Stomach (tissue), 8 donors: ENCODE measurements at regions not wholly inside any gene's neighbourhood (a gene's known extent, or its start where the extent isn't known, plus 50 kb on each side); places are given as distances from the start of the nearest gene placed in this dataset.

ENCODE experiments used
- DNase-seq, 2 donors: peaks; one replicate each; pipeline versions ENCODE4 v3.0.0 to v3.0.0-alpha.2; 2013 to 2019
- H3K27ac ChIP-seq, 5 donors: fragments of 200-600 bp in 4 of 5; sonication (generic) in 4 of 5; one replicate each; pipeline ENCODE4 v1.5.1; 2013 to 2019; ENCODE audit warnings: mild to moderate bottlenecking in 1 of 5, moderate library complexity in 1 of 5
- H3K27me3 ChIP-seq, 3 donors: fragments of 200-600 bp; sonication (generic); one replicate each; pipeline ENCODE4 v1.5.1; 2017 to 2019; ENCODE audit warnings: mixed run types in 1 of 3
- H3K36me3 ChIP-seq, 4 donors: fragments of 200-600 bp; sonication (generic); 1 replicate in 3 of 4; 2 replicates in 1 of 4; pipeline ENCODE4 v1.5.1; 2016 to 2019
- H3K4me1 ChIP-seq, 4 donors: fragments of 200-600 bp; sonication (generic); one replicate each; pipeline ENCODE4 v1.5.1; 2016 to 2019
- H3K4me3 ChIP-seq, 4 donors: fragments of 200-600 bp; sonication (generic) in 3 of 4; one replicate each; pipeline ENCODE4 v1.5.1; 2016 to 2019; ENCODE audit warnings: mild to moderate bottlenecking in 1 of 4
- H3K9me3 ChIP-seq, 4 donors: fragments of 200-600 bp; sonication (generic); one replicate each; pipeline ENCODE4 v1.5.1; 2016 to 2019
- CTCF ChIP-seq, 7 experiments: fragments of 450-650 bp in 4 of 7; fragments of 200-600 bp in 3 of 7; sonication (generic) in 3 of 7; IDR thresholded peaks; one replicate each; pipeline ENCODE4 v1.5.1; 2016 to 2019; ENCODE audit warnings: antibody characterized with exemption in 7 of 7, control low read depth in 2 of 7, mild to moderate bottlenecking in 1 of 7
- EP300 ChIP-seq: sonication (generic); formaldehyde crosslinking; IDR thresholded peaks from one replicate; pipeline ENCODE4 v1.6.1; 2017; ENCODE audit warnings: antibody characterized with exemption
- POLR2A ChIP-seq, 4 donors: fragments of 450-650 bp; IDR thresholded peaks; one replicate each; pipeline ENCODE4 v1.6.1; 2016; ENCODE audit warnings: antibody characterized with exemption in 4 of 4, control low read depth in 2 of 4, mild to moderate bottlenecking in 1 of 4, moderate library complexity in 1 of 4
- POLR2AphosphoS5 ChIP-seq, 3 donors: sonication (generic); formaldehyde crosslinking; IDR thresholded peaks; one replicate each; pipeline ENCODE4 v1.6.1; 2016; ENCODE audit warnings: antibody characterized with exemption in 3 of 3
- WGBS, 5 donors: extraction: QIAGEN DNeasy Blood & Tissue Kit in 3 of 5; methylation state at CpG; one replicate each; pipeline versions ENCODE4 v1.1.5 to v1.1.7; 2013 to 2018; 5-methylcytosine and 5-hydroxymethylcytosine counted together
- intact Hi-C: fragments of 100-400 bp; cut with DNase I; formaldehyde crosslinking; loops from one replicate; pipeline ENCODE4 v1.15.1; 2023; ENCODE audit warnings: low total_unique reads
- donor health status: healthy with polysubstance abuse.
- donor health status: Bipolar disorder and iron deficiency.
- donor health status: healthy.

- Histone ChIP-seq H3K4me1 (peaks cover 41 to 66% (median 53%) of the 10 kb centered on the region in 4 donors), H3K27me3 (no peaks in the 10 kb centered on the region), H3K9me3 (no peaks in the 10 kb centered on the region), H3K4me3 (no peak overlapping the region), H3K36me3 (no peaks in the 10 kb centered on the region), H3K27ac (no peak overlapping the region)
- intact Hi-C loops = no loop called here
- DNase-seq = no peak
- WGBS, 5 donors = 90 to 94% (median 90%) methylated on average over 6 of the region's 6 CpGs
- TF ChIP-seq EP300 (no peak), POLR2AphosphoS5 (IDR thresholded peaks at IDR 0.05) (no peak), POLR2A (IDR thresholded peaks at IDR 0.05) (no peak), CTCF (IDR thresholded peaks at IDR 0.05) (no peak)
Observed at GRCh38 chr20:50288128-50288623, 97.5 kb downstream of the CEBPB start.

GRCh38 chr20:50289581-50289980 is 99.0 kb downstream of the CEBPB start:
- WGBS, 5 donors = 85 to 97% (median 86%) methylated on average over 10 of the region's 10 CpGs
- intact Hi-C loops = no loop called here
- H3K36me3 ChIP-seq = no peaks in the 10 kb centered on the region
- H3K27ac ChIP-seq = no peak overlapping the region
- peaks cover 32 to 55% (median 43%) of the 10 kb centered on the region in 4 donors for H3K4me1 ChIP-seq
- H3K27me3 ChIP-seq = no peaks in the 10 kb centered on the region
- H3K9me3 ChIP-seq = no peaks in the 10 kb centered on the region
- no peak overlapping the region for H3K4me3 ChIP-seq
- DNase-seq = no peak
- TF ChIP-seq CTCF (IDR thresholded peaks at IDR 0.05) (no peak), EP300 (no peak), POLR2A (IDR thresholded peaks at IDR 0.05) (no peak), POLR2AphosphoS5 (IDR thresholded peaks at IDR 0.05) (no peak)

GRCh38 chr20:50290112-50290511 is 99.5 kb downstream of the CEBPB start:
- intact Hi-C loops = no loop called here
- Histone ChIP-seq H3K27me3 (no peaks in the 10 kb centered on the region), H3K36me3 (no peaks in the 10 kb centered on the region), H3K9me3 (no peaks in the 10 kb centered on the region), H3K27ac (no peak overlapping the region), H3K4me1 (peaks cover 27 to 50% (median 38%) of the 10 kb centered on the region in 4 donors), H3K4me3 (no peak overlapping the region)
- no peak for DNase-seq
- WGBS, 5 donors = 87 to 94% (median 92%) methylated on average over 12 of the region's 12 CpGs
- no peak for TF ChIP-seq POLR2A (IDR thresholded peaks at IDR 0.05)
- TF ChIP-seq CTCF (IDR thresholded peaks at IDR 0.05) = no peak
- TF ChIP-seq EP300 = no peak
- TF ChIP-seq POLR2AphosphoS5 (IDR thresholded peaks at IDR 0.05) = no peak

DNA sequence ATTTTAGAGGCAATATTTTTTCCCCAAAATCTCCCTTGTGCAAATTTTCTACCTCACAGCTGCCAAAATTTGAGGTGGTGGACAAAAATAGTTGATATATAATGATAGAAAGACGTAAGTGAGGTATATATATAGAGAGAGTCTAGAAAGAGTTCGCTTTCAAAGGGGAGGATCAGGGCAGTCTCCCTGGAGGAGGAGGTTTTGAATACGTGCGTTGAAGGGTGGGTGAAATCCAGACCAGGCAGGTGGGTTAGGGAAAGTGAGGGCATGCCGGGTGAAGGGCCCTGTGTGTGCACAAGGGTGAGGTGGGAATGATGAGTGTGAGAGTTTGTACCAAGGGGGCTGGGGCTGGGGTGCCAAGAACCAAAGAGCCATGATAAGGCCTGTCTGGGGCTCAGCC is 100.2 kb downstream of the CEBPB start:
- Histone ChIP-seq H3K4me3 (no peak overlapping the region), H3K27me3 (no peaks in the 10 kb centered on the region), H3K9me3 (no peaks in the 10 kb centered on the region), H3K4me1 (peaks cover 21 to 48% (median 35%) of the 10 kb centered on the region in 4 donors), H3K27ac (peak overlapping the region in 4 of 5 donors; percentile 77 to 87 (median 78)), H3K36me3 (no peaks in the 10 kb centered on the region)
- TF ChIP-seq EP300 = no peak
- no peak for TF ChIP-seq CTCF (IDR thresholded peaks at IDR 0.05)
- TF ChIP-seq POLR2A (IDR thresholded peaks at IDR 0.05) = no peak
- intact Hi-C loops = no loop called here
- DNase-seq = no peak
- WGBS, 5 donors = 78 to 92% (median 89%) methylated on average over 5 of the region's 5 CpGs
